Sigmoid colon (tissue), 4 donors: ENCODE measurements at regions not wholly inside any gene's neighbourhood (a gene's known extent, or its start where the extent isn't known, plus 50 kb on each side); places are given as distances from the start of the nearest gene placed in this dataset.

ENCODE experiments used
- CTCF ChIP-seq, 4 experiments: fragments of 450-650 bp in 3 of 4; fragments of 200-600 bp in 1 of 4; IDR thresholded peaks; one replicate each; pipeline ENCODE4 v1.5.1; 2016 to 2019; ENCODE audit warnings: antibody characterized with exemption in 4 of 4, mild to moderate bottlenecking in 3 of 4, moderate library complexity in 2 of 4
- EP300 ChIP-seq, 4 donors: sonication (generic); formaldehyde crosslinking; IDR thresholded peaks; one replicate each; pipeline ENCODE4 v1.6.1; 2017; ENCODE audit warnings: antibody characterized with exemption in 4 of 4
- POLR2A ChIP-seq, 2 donors: fragments of 450-650 bp; IDR thresholded peaks; one replicate each; pipeline ENCODE4 v1.6.1; 2016; ENCODE audit warnings: antibody characterized with exemption in 2 of 2, mild to moderate bottlenecking in 2 of 2, moderate library complexity in 2 of 2

GRCh38 chr3:168533600-168533999 is 437.9 kb upstream of the GOLIM4 start:
- no peak for TF ChIP-seq CTCF (IDR thresholded peaks at IDR 0.05)
- no peak for TF ChIP-seq EP300 (IDR thresholded peaks at IDR 0.05)
- TF ChIP-seq POLR2A (IDR thresholded peaks at IDR 0.05) = no peak
